Thyroid gland (tissue), 4 donors: ENCODE measurements at regions not wholly inside any gene's neighbourhood (a gene's known extent, or its start where the extent isn't known, plus 50 kb on each side); places are given as distances from the start of the nearest gene placed in this dataset.

Source experiments
- DNase-seq, 2 donors: peaks; one replicate each; pipeline ENCODE4 v3.0.0-alpha.2; 2019
- H3K27ac ChIP-seq, 3 donors: fragments of 200-600 bp; sonication (generic); 1 replicate in 2 of 3; 2 replicates in 1 of 3; pipeline ENCODE4 v1.5.1; 2016 to 2019; ENCODE audit warnings: mild to moderate bottlenecking in 1 of 3, moderate library complexity in 1 of 3
- H3K27me3 ChIP-seq: fragments of 200-600 bp; sonication (generic); one replicate; pipeline ENCODE4 v1.5.1; 2019
- H3K36me3 ChIP-seq, 2 donors: fragments of 200-600 bp; sonication (generic); one replicate each; pipeline ENCODE4 v1.5.1; 2016 to 2019
- H3K4me1 ChIP-seq, 2 donors: fragments of 200-600 bp; sonication (generic); one replicate each; pipeline ENCODE4 v1.5.1; 2017 to 2019
- H3K4me3 ChIP-seq, 3 donors: fragments of 200-600 bp; sonication (generic); replicated peaks in 1 of 3; 1 replicate in 2 of 3; 2 replicates in 1 of 3; pipeline ENCODE4 v1.5.1; 2016; ENCODE audit warnings: mild to moderate bottlenecking in 1 of 3
- H3K9me3 ChIP-seq: fragments of 200-600 bp; sonication (generic); one replicate; pipeline ENCODE4 v1.5.1; 2017
- CTCF ChIP-seq, 6 experiments: fragments of 200-600 bp in 3 of 6; fragments of 450-650 bp in 3 of 6; sonication (generic) in 3 of 6; IDR thresholded peaks; one replicate each; pipeline ENCODE4 v1.5.1; 2016 to 2019; ENCODE audit warnings: antibody characterized with exemption in 6 of 6, mild to moderate bottlenecking in 2 of 6, inconsistent platforms in 1 of 6, moderate library complexity in 1 of 6
- POLR2A ChIP-seq, 2 donors: fragments of 450-650 bp; IDR thresholded peaks; one replicate each; pipeline ENCODE4 v1.6.1; 2017; ENCODE audit warnings: antibody characterized with exemption in 2 of 2, mild to moderate bottlenecking in 2 of 2, moderate library complexity in 1 of 2
- WGBS, 2 donors: methylation state at CpG; one replicate each; pipeline ENCODE4 v1.1.5; 2017; 5-methylcytosine and 5-hydroxymethylcytosine counted together
- intact Hi-C: fragments of 100-400 bp; cut with DNase I; formaldehyde crosslinking; loops from one replicate; pipeline ENCODE4 v1.15.1; 2023

- Histone ChIP-seq H3K27ac (no peak overlapping the region), H3K27me3 (no peaks in the 10 kb centered on the region), H3K4me1 (no peaks in the 10 kb centered on the region), H3K9me3 (no peaks in the 10 kb centered on the region), H3K36me3 (no peaks in the 10 kb centered on the region), H3K4me3 (no peak overlapping the region)
- intact Hi-C loops = no loop called here
- no peak for DNase-seq
- no peak for TF ChIP-seq CTCF (IDR thresholded peaks at IDR 0.05)
- no peak for TF ChIP-seq POLR2A (IDR thresholded peaks at IDR 0.05)
Observed at GRCh38 chr3:145536461-145536860, 624.5 kb downstream of the PLOD2 start.

- 0% methylated on average over 1 of the region's 1 CpG for WGBS, 2 donors
- TF ChIP-seq POLR2A (IDR thresholded peaks at IDR 0.05) (no peak), CTCF (IDR thresholded peaks at IDR 0.05) (no peak)
- no peaks in the 10 kb centered on the region for H3K9me3 ChIP-seq
- H3K36me3 ChIP-seq = no peaks in the 10 kb centered on the region
- H3K27ac ChIP-seq = no peak overlapping the region
- H3K4me1 ChIP-seq = no peaks in the 10 kb centered on the region
- no peaks in the 10 kb centered on the region for H3K27me3 ChIP-seq
- no peak overlapping the region for H3K4me3 ChIP-seq
- intact Hi-C loops = no loop called here
- DNase-seq = no peak
Observed at GRCh38 chr3:145550522-145550921, 610.5 kb downstream of the PLOD2 start.

- no peak overlapping the region for H3K27ac ChIP-seq
- intact Hi-C loops = no loop called here
- H3K9me3 ChIP-seq = no peaks in the 10 kb centered on the region
- peak in 1 of 2 donors; percentile 13 for DNase-seq
- TF ChIP-seq CTCF (IDR thresholded peaks at IDR 0.05) = no peak
- no peak for TF ChIP-seq POLR2A (IDR thresholded peaks at IDR 0.05)
- peaks cover 0 to 8% of the 10 kb centered on the region in 2 donors for H3K4me1 ChIP-seq
- H3K4me3 ChIP-seq = no peak overlapping the region
- no peaks in the 10 kb centered on the region for H3K27me3 ChIP-seq
- H3K36me3 ChIP-seq = no peaks in the 10 kb centered on the region
- 5% methylated on average over 2 of the region's 2 CpGs for WGBS, 2 donors
Observed at GRCh38 chr3:145557405-145557804, 603.6 kb downstream of the PLOD2 start.

- no peak overlapping the region for H3K27ac ChIP-seq
- H3K36me3 ChIP-seq = no peaks in the 10 kb centered on the region
- no peaks in the 10 kb centered on the region for H3K4me1 ChIP-seq
- DNase-seq = peak; percentile 10 to 12
- WGBS, 2 donors = 31 to 34% methylated on average over 1 of the region's 1 CpG
- intact Hi-C loops = no loop called here
- no peak for TF ChIP-seq CTCF (IDR thresholded peaks at IDR 0.05)
- TF ChIP-seq POLR2A (IDR thresholded peaks at IDR 0.05) = no peak
- no peak overlapping the region for H3K4me3 ChIP-seq
- H3K9me3 ChIP-seq = no peaks in the 10 kb centered on the region
- H3K27me3 ChIP-seq = no peaks in the 10 kb centered on the region
Observed at GRCh38 chr3:145578471-145578870, 582.5 kb downstream of the PLOD2 start.

GRCh38 chr3:145581694-145582093 is 579.3 kb downstream of the PLOD2 start:
- no peaks in the 10 kb centered on the region for H3K36me3 ChIP-seq
- no peaks in the 10 kb centered on the region for H3K9me3 ChIP-seq
- TF ChIP-seq POLR2A (IDR thresholded peaks at IDR 0.05) (no peak), CTCF (IDR thresholded peaks at IDR 0.05) (no peak)
- H3K27me3 ChIP-seq = no peaks in the 10 kb centered on the region
- no peak for DNase-seq
- intact Hi-C loops = no loop called here
- no peak overlapping the region for H3K27ac ChIP-seq
- H3K4me3 ChIP-seq = no peak overlapping the region
- no peaks in the 10 kb centered on the region for H3K4me1 ChIP-seq
